ENCODE measurements at regions not wholly inside any gene's neighbourhood (a gene's known extent, or its start where the extent isn't known, plus 50 kb on each side); places are given as distances from the start of the nearest gene placed in this dataset.

- ATAC-seq (no peak), DNase-seq (no peak)
- intact Hi-C loops (cut with DNase I, micrococcal nuclease): no loop called here
Measured at GRCh38 chr14:38737686-38738407, 365.2 kb downstream of the SEC23A start.

DNA sequence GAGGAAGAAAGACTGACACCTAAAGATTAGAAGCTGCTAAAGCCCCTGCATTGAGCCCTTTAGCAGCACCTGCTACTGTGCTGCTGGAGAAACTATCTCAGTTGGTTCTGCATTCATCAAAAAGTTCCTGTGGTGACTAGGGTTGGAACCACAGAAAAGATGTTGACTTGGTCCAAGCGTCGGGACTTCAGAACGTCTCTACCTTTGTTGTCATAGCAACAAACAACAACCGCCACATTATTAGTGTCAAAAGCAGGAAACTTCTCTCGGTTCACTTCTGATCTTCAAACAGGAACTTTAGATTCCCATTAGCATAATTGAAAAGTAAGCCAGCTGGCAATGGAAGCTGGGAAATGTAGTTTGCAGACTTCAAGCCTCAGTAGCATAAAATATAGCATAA is 368.0 kb downstream of the SEC23A start:
- no peak for ATAC-seq
- no peak for DNase-seq
- intact Hi-C loops (cut with DNase I, micrococcal nuclease): no loop called here

DNA sequence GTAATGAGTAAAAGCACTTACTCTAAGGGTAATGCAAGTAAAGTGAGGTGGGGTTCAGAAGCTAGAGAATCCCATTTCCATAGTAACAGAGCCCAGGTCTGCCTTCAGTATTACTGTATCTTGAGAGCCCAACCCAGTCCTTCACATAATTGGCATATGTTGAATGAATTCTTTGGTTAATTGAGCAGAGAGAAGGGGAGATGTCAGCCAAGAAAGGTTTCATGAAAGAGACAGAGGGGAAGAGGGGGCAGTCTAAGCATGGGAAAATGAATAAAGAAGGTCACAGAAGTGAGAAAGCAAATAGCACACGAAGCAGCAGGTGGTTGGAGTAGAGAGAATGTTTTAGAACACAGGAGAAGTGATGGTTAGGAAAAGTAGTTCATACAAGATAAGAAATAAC is 371.1 kb downstream of the SEC23A start:
- intact Hi-C loops (cut with DNase I, micrococcal nuclease): no loop called here
- ATAC-seq: no peak
- no peak for DNase-seq

DNA sequence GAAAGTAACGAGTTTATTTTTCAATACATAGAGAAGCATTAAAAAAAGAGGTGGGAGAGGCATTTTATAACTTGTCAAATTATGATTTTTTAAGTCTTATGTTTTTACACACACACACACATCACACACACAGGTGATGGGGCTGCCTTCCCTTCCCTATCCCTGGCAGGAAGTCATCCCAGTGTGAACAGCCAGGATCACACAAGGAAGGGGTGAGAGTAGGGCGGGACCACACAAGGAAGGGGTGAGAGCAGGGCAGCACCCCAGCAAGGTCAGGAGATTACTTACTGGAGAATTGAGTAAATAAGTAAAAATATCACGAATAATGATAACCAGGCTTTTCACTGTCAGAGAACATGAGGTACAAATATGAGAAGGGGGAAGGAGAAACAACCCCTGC is 372.6 kb downstream of the SEC23A start:
- intact Hi-C loops (cut with DNase I, micrococcal nuclease): no loop called here
- DNase-seq (no peak), ATAC-seq (peak; percentile 69)

- no peak for ATAC-seq
- DNase-seq: no peak
- intact Hi-C loops (cut with DNase I, micrococcal nuclease): no loop called here
Measured at GRCh38 chr14:38727731-38728130, 375.3 kb downstream of the SEC23A start.

DNA sequence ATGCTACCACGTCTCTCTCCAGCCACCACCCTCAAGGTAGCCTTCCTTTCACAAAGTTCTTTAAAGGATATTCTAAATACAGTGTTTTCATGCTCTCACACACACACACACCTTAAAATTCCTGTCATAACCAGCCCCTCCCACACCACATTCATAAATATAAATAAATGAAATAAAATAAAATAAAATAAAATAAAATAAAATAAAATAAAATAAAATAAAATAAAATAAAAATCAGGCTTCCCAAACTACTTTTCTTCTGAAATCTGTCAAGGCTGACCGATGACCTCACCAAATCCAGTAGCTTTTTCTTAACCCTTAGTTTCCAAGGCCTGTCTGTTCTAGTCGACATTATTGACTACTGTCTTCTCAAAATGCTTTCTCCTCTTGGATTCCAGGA is 378.4 kb downstream of the SEC23A start:
- intact Hi-C loops (cut with DNase I, micrococcal nuclease): loop anchor here in 1 of 2 donors (5.0 kb wide), 1 partner anchor 293 kb away; no protein-coding TSS in a partner anchor
- DNase-seq (no peak), ATAC-seq (no peak)

- DNase-seq: no peak
- no peak for ATAC-seq
- intact Hi-C loops (cut with DNase I, micrococcal nuclease): loop anchor here in 1 of 2 donors (2.0 to 5.0 kb wide), 2 partner anchors 145 to 293 kb away; no protein-coding TSS in a partner anchor
Measured at GRCh38 chr14:38723959-38724358, 379.1 kb downstream of the SEC23A start.

DNA sequence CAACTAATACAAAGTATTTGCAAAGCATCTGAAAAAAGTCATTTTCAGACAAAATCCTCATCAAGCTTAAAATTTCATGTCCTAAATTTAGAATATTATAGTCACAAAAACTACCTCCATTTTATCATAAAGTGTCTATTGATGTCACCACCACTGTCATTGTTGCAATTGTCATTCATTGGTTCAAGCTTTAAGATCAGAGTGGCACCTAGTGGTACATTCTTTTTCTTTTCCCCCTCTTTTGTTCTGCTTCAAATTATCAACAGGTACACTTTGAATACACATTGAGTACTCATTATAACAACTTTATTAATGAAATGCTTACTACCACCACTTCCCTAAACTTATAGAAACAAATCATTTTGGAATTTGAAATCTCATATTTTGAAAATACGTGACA is 379.8 kb downstream of the SEC23A start:
- no peak for ATAC-seq
- intact Hi-C loops (cut with DNase I, micrococcal nuclease): loop anchor here in 1 of 2 donors (2.0 to 5.0 kb wide), 2 partner anchors 146 to 294 kb away; no protein-coding TSS in a partner anchor
- no peak for DNase-seq

GRCh38 chr14:38721822-38722431 is 381.1 kb downstream of the SEC23A start:
- ATAC-seq (peak; percentile 97), DNase-seq (peak in 1 of 2 donors; percentile 83)
- intact Hi-C loops (cut with DNase I, micrococcal nuclease): loop anchor here in 1 of 2 donors (2.0 to 5.0 kb wide), 2 partner anchors 147 to 295 kb away; no protein-coding TSS in a partner anchor

GRCh38 chr14:38718519-38718918 is 384.5 kb downstream of the SEC23A start:
- ATAC-seq (peak; percentile 54), DNase-seq (no peak)
- intact Hi-C loops (cut with DNase I, micrococcal nuclease): no loop called here

GRCh38 chr14:38716926-38717325 is 386.1 kb downstream of the SEC23A start:
- ATAC-seq (no peak), DNase-seq (no peak)
- intact Hi-C loops (cut with DNase I, micrococcal nuclease): no loop called here

DNA sequence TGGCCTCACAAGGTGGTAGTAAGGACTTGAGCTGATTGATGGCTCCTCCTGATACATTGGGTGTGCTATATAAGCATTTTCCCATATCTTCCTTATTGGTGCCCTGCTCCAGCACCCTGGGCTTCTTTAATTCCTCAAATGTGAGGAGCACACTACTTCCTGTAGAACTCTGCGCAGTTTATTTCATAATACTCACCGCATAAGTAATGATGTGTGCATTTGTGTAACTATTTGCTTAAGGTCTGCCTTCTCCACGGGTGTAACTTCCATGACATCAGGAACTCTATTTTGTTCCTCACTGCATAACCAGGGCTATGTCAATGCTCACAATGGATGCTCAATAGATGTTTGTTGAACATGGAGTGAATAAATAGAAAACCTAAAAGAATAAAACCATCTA is 392.2 kb downstream of the SEC23A start:
- ATAC-seq (no peak), DNase-seq (no peak)
- intact Hi-C loops (cut with DNase I, micrococcal nuclease): no loop called here

DNA sequence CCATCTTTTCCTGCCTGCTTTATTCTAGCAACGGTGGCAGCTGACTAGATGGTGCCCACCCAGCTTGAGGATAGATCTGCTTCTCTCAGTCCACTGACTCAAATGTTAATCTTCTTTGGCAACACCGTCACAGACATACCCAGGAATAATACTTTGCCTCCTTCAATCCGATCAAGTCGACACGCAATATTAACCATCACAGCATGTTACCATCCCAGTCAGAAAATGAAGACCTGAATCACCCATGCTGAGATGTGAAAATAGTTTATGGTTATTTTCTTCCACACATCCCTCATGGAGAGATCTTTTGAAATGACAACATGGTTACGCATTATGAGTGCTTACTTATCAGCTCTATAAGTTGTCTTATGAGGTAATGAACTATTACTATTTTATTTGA is 392.8 kb downstream of the SEC23A start:
- intact Hi-C loops (cut with DNase I, micrococcal nuclease): no loop called here
- ATAC-seq (no peak), DNase-seq (no peak)

- no peak for ATAC-seq
Measured at GRCh38 chr14:38705220-38705619, 397.8 kb downstream of the SEC23A start.

GRCh38 chr14:38704220-38704619 is 398.8 kb downstream of the SEC23A start:
- intact Hi-C loops (cut with DNase I, micrococcal nuclease): no loop called here
- DNase-seq (no peak), ATAC-seq (no peak)

More at GRCh38 chr14:38705220-38705619, 397.8 kb downstream of the SEC23A start:
- DNase-seq: no peak
- intact Hi-C loops (cut with DNase I, micrococcal nuclease): no loop called here

DNA sequence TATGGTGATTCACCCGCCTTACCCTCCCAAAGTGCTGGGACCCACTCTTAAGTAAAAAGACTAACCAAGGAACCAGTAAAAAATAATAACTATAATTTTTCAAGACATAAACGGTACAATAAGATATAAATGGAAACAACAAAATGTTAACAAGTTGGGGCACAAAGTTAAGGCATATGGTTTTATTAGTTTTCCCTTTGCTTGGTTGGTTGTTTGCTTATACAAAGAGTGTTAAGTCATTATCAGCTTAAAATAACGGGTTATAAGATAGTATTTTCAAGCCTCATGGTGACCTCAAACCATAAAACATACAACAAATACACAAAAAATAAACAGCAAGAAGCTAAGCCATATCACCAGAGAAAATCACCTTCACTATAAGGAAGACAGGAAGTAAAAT is 406.1 kb downstream of the SEC23A start:
- DNase-seq (no peak), ATAC-seq (no peak)
- intact Hi-C loops (cut with DNase I, micrococcal nuclease): no loop called here

DNA sequence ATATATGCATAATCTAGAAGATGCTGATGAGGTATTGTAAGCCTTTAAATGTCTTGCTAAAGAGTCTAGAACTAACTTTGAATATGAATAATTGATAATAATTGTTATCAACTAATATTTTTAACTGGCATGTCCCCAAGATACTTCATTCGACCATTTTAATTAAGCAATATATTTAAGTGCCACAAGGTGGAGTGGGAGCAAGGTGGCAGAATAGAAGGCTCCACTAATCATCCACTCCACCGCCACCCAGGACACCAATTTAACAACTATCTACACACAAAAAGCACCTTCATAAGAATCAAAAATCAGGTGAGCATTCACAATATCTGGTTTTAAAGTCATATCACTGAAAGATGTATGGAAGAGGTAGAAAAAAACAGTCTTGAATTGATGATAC is 409.6 kb downstream of the SEC23A start:
- ATAC-seq (no peak), DNase-seq (no peak)

GRCh38 chr14:38669027-38669426 is 413.1 kb upstream of the CLEC14A start:
- no peak for DNase-seq
- intact Hi-C loops (cut with DNase I, micrococcal nuclease): no loop called here
- ATAC-seq: no peak

More for the DNA sequence above, 409.6 kb downstream of the SEC23A start:
- intact Hi-C loops (cut with DNase I, micrococcal nuclease): no loop called here

DNA sequence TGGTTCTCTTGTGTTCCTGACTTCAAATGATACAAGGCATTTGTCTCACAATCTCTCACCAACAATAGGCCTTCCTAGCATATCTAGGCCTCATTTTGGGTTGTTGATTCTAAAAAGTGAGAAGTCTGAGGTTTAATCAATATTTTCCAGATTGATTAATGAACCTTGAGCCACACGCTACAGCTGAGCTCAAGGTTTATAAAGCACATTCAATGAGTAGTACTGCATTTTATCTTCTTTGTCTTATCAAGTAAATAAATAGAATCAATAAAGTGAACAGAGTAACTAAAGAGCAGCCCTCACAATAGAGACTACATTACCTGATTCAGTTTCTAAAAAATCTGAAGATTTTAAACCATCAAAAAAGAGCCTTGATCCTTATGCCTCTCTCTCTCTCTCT is 407.5 kb upstream of the CLEC14A start:
- intact Hi-C loops (cut with DNase I, micrococcal nuclease): no loop called here
- ATAC-seq (no peak), DNase-seq (no peak)

DNA sequence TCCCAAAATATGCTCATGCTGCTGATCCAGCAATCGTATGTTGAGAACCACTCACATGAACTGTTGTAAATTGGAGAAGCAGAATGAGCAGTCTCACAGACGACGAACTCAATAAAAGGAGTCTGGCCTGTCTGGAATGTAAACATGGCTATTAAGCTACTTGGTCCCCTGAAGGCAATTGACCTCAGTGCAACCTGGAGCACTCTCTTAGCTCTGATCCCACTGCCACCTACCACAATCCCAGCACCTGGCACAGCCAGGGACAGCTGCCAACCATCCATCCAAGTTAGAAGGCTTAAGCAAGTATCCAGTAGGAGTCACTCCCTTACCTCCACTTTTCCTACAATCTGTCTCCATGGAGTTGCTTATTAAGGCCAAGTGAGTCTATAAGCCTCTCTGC is 406.9 kb upstream of the CLEC14A start:
- no peak for ATAC-seq
- intact Hi-C loops (cut with DNase I, micrococcal nuclease): no loop called here

More for the DNA sequence above, 406.9 kb upstream of the CLEC14A start:
- DNase-seq: no peak
